Daoy (cell line): ENCODE measurements at regions not wholly inside any gene's neighbourhood (a gene's known extent, or its start where the extent isn't known, plus 50 kb on each side); places are given as distances from the start of the nearest gene placed in this dataset.
"Not testable (repeated sequence)": the region's sequence is repeated elsewhere in the genome, so short reads cannot be mapped to it uniquely, and the experiment has no call there.

Source experiments
- DNase-seq: peaks from one replicate; pipeline ENCODE4 v3.0.0-alpha.2; 2015; ENCODE audit warnings: low read depth

DNA sequence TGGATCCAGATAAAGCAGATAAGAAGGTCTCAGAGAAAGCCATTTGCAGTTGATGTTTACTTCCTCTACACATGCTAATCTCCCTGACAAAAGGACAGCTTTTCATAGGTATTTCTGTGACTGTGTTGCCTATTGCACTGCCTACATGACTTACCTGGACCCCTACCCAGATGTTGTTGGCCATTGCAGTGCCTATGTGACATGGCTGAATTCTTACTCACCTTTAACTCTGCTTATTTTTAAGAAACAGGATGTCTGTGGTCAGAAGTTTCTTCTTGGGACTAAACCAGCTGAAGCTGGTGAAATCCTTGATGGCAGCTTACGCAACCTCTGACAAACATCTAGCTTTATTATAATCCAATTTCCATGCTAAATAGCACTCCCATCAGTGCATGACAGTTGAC, 50.7 kb downstream of the PPIAL4D start:
- DNase-seq: not testable (repeated sequence)

DNA sequence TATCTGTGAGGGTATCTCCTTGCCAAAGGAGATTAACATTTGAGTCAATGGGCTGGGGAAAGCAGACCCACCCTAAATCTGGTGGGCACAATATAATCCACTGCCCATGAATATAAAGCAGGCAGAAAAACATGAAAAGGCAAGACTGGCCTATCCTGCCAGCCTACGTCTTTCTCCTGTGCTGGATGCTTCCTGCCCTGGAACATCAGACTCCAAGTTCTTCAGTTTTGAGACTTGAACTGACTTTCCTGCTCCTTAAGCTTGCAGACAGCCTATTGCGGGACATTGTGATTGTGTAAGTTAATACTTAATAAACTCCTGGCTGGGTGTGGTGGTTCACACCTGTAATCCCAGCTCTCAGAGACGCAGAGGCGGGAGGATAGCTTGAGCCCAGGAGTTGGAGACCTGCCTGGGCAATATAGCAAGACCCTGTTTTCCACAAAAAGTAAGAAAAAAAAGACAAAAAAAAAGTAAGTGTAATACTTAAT, 52.4 kb downstream of the PPIAL4D start:
- DNase-seq: not testable (repeated sequence)

DNA sequence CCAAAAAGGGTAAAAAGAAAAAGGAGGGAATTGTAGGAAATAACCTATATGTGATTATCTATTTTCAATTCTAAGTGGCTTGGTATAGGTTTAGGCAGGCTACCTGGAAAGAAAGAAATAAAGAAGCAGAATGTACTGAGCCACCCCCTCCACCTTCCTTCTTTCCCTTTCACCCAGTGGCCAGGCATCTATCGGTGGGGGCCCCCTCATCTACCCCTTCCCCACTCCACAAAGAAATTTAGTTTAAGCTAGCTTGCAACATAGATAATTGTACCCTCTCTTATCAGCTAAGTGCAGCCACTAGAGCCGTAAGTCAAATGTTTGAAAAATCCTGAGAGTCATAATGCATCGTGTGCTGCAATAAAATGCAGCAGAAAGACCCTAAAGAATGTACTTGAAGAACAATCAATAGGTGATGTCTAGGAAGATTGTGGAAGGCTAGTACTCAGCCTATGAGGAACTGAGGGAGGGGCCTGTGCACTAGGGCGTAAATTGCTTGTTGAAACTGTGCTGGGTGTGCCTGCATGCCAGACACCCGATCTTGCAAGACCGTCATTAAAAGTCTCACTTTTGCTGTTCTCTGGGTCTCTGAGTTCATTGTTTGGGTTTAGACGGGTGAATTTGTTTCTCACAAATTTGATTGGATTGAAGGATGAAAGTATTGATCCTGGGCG, 53.0 kb downstream of the PPIAL4D start:
- peak; percentile 6 for DNase-seq

DNA sequence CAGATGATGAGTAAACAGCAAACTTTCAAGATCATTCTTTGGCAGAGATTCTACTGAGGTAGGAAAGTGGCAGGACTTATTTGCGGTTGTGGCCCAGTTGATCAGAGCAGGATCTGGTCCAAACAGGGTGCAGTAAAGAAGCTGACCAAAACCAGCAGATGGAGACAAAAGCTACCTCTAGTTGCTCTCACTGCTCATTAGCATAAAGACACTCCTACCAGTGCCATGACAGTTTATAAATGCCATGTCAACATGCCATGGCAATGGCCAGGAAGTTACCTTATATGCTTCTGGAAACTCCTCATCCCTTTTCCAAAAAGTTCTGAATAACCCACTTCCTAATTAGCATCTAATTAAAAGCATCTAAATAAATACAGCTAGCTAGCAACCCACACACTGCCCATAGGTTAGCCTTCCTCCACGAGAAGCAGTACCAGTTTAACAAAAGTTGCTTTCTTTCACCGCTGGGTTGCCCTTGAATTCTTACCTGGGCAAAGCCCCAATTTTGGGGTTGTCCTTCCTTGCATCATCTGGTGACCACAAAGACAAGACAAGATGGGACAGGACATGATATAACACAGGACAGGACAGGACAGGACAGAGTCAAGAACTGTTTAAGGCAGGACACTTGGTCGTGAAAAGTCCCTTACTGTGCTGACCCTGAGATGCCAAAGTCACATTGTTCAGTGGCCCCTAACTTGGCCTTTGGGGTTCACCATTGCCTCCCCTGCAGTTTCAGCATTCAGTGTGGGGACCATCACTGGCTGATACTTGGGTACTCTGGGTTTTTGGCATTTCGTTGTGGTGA, 59.2 kb downstream of the PPIAL4D start:
- DNase-seq: not testable (repeated sequence)

DNA sequence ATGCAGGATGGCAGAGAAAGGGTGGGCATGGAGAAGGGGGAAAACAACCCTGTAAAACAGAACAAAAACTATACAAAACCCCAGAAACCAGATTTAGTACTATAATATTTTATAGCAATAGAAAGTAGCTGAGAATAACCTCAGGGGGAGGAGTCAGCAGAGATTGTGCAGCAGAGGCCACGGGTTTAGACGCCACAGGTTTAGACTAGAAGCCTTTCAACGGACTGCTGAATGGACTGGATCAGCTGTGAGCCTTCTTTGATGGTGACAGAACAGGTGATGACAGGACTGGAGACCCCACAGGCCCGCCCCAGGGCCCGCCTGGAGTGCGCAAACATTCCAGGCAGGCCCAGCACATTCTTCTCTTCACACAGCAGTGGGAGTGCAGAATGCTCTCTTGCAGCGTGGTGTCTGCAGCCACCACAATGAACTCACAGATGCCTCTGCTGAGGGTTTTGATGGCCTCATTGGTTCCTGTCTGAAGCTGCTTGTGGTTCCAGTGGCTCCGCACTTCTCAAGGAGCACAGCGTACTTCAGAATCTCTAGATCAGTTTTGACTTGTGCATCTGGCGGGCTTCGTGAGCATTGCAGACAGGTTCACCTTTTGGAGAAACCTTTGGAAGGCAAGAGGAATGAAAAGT, 65.6 kb downstream of the PPIAL4D start:
- not testable (repeated sequence) for DNase-seq

DNA sequence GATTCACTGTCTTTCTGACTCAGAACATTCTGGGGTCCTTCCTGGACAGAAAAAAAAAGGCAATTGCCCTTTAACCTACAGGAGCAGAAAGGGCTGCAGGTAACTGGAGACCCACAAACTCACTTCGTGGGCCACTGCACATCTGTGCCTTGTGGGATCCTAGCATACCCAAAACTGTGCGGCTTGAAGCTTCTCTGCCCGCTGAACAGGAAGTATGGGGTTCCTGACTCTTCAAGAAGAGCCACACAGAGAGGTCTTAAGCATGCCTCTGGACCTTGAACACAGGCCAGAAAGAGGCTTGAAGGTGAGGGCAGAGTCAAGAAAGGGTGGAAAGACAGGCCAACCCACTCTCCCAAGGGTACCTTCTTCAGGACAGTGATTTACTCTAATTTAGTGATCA, 67.6 kb downstream of the PPIAL4D start:
- not testable (repeated sequence) for DNase-seq

DNA sequence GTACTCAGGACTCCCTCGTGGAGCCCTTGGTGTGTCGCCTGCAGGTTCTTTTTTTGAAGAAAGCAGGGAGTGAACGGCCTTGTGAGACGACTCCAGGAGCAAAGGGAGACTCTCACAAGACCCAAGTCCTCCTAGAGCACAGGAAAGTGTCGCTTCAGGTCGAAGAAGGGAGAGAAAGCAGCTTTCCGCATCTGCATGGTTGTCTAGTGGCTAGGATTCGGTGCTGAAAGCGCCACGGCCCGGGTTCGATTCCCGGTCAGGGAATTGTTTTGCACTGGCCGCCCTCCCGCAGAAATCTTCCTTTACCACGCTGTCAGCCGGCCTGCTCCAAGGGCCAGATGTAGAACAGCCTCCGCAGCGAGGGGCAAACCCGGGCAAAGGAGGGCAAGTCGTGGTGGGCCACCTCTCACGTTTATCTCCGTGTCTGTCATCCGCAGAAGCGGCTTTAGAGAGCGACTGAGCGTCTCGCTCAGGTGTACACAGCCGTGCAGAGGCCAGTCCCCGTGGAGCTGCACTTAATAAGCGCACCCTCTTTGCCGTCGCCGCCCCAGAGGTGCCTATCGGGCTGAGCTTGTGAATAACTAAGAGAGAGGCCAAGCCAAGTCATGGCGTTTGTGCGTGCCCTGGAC, 72.6 kb downstream of the FAM72D start:
- not testable (repeated sequence) for DNase-seq

DNA sequence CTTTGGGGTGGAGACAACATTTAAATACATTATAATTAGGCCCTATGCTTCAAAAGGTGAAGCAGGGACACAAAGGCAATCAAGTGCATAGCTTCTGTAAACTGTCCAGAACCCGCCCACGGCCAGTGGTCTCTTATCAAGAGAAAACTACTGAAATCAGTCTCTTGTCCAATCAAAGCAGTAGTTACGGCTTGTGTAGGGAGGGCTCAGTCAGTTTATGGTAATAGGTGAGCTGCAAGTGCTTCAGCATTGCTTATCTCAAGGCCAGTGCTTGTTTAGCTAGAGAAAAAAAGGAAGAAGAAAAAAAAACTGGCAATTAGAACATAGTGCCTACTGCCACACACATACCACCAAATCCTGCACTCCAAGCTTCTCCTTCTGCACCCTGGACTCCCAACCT, 68.6 kb downstream of the FAM72D start:
- DNase-seq: not testable (repeated sequence)
